ENCODE measurements at regions not wholly inside any gene's neighbourhood (a gene's known extent, or its start where the extent isn't known, plus 50 kb on each side); places are given as distances from the start of the nearest gene placed in this dataset.
"Not testable (repeated sequence)": the region's sequence is repeated elsewhere in the genome, so short reads cannot be mapped to it uniquely, and the experiment has no call there.

DNA sequence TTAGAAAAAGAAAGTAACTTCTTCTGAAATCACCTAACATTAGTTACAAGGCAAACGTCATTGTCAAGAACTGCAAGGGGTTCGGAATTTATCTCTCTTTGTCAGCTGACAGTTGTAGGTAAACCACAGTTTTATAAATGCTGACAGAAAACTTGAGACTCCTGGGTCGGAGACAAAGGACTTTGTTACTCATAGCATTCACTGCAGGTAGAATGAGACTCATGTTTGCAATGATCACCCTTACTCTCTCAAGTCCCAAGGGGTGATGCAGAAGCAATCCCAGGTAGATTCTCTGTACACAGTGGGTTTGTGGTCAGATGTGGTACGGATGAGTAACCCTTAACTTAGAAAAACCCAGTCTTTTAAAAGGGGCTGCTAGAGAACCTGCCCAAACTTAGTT is 757.8 kb downstream of the TRIB2 start:
- DNase-seq, result no peak

GRCh38 chr2:13480057-13480456 is 763.3 kb downstream of the TRIB2 start:
- DNase-seq, result no peak

GRCh38 chr2:13481201-13481600 is 764.5 kb downstream of the TRIB2 start:
- DNase-seq, result no peak

- no peak for DNase-seq
These were observed 768.5 kb downstream of the TRIB2 start for GRCh38 chr2:13485256-13485655.

DNA sequence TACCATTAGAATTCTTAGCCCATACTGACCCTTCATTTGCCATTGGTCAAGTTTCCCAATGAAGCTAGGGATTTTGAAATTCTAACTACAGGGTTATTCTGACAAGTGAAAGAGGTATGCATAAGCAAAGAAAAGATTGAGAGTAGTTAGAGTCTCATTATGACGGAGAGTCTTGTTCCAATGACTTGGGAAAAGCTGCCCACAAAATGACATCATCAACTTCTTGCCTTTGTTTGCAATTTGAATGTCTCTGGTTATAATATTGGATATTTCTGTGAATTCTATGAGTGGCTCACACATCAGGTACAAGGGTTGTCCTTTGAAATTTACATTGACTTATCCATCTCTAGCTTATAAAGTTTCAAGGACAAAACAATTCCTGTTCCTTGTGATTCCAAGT is 772.2 kb downstream of the TRIB2 start:
- no peak for DNase-seq

- DNase-seq, result no peak
These were observed 775.5 kb downstream of the TRIB2 start for GRCh38 chr2:13492262-13492661.

- DNase-seq, result no peak
These were observed 778.3 kb downstream of the TRIB2 start for GRCh38 chr2:13495051-13495450.

GRCh38 chr2:13504808-13505207 is 788.1 kb downstream of the TRIB2 start:
- DNase-seq, result no peak

DNA sequence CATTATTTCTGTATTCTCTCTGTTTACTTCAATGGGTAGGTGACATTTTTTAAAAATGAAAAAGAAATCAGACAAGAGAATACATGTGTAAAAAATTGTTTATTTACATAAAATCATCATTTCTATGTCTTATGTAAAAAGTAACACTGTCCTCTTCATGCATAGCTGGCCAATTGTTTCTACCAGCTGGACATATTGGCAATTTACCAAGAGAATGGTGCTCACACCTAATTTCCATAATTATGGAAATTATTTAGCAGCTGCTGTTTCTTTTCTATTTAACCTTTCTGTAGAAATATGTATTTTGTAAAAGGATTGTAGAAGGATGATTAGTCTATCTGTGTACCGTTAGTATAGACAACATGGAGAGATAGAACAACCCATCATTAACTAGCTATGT is 791.9 kb downstream of the TRIB2 start:
- no peak for DNase-seq

DNA sequence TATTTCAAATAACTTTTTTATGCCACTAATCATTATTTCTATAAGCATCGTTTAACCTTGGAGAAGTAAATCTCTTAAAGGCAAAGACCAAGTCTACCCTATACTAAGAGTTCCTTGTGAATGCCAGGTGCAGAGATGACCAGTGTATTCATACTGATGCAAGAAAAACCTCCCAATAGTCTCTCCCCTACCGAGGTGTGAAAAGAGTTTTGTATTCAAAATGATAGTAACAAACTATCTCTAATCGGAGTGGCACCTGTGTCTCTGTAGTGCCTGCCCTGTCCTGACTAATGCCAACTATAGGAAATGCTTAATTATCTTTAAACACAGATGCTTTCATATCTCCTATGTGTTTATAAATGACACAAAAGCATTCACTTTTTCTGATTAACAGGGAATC is 798.5 kb downstream of the TRIB2 start:
- no peak for DNase-seq

DNA sequence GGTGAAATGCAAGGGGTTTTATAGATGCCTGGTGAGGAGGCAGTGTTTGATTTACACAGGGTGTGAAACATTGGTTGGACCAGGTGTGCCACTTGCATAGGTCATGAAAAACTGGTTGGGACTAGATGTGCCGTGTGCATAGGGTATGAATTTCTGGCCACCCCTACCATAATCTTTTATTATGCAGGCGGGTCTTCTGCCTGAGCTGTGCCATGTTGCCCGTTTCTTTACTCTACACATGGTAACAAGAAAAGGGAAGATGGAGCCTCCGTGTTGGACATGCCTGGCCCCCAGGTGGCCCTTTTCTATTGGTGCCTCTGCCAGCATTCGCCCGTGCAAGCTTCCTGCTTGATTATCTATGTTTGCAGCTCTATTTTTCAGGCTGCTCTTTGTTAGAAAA is 805.4 kb downstream of the TRIB2 start:
- DNase-seq, result no peak

GRCh38 chr2:13522917-13523821 is 806.4 kb downstream of the TRIB2 start:
- DNase-seq, result no peak

DNA sequence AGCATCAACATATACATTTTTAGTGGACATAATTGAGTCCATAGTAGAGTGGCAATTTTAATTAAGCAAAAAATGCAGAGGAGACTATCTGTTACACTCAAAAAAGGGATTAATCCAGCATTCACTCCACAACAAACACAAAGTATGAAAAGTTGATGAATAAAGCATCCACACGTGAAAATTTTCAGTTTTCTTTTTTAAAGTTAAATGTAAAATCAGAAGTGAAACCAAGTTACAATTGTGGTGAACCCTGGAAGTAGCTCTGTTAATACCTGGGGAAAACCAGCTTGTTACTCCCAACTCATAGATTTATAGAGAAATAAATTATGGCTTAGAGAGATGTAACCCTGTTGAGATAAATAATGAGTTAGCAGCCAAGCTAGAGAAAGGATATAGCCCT is 807.8 kb downstream of the TRIB2 start:
- no peak for DNase-seq

GRCh38 chr2:13531735-13532410 is 815.1 kb downstream of the TRIB2 start:
- not testable (repeated sequence) for DNase-seq

- not testable (repeated sequence) for DNase-seq
These were observed 816.2 kb downstream of the TRIB2 start for GRCh38 chr2:13532781-13533523.

DNA sequence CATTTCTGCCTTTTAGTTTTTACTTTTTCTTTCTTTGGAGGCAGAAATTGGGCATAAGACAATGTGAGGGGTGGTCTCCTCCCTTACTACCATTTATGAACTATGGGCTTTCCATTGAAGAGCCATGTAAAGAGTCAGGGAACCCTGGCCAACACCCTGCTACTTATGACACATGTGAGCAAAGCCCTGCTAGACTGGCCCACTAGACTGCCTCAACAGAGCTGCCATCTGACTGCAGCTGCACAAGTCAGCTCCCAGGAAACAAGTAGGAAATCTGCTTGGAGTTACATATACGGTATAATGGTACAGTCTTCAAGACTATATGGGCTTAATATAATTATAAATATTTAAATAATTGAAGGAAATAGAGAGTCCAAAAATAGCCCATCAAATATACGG is 816.8 kb downstream of the TRIB2 start:
- no peak for DNase-seq

- DNase-seq, result no peak
These were observed 820.2 kb downstream of the TRIB2 start for GRCh38 chr2:13536941-13537340.

DNA sequence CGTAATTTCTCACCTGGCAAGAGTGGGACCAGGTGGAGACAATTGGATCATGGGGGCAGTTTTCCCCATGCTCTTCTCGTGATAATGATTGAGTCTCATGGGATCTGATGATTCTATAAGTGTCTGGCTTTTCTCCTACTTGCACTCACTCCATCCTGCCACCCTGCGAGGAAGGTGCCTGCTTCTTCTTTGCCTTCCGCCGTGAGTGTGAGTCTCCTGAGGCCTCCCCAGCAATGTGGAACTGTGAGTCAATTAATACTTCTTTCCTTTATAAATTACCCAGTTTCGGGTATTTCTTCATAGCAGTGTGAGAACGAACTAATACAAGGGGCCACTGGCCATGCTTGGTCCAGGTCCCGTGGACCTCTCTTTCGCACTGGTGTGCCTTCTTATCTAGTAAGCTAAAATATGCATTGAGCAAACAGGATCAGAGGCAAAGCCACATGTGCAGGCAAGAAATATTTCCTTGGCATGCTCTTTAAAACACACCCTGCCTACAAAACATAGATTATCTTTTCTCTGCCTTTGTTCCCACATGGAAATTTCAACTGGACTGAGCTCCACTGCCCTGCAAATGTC is 821.1 kb downstream of the TRIB2 start:
- no peak for DNase-seq

DNA sequence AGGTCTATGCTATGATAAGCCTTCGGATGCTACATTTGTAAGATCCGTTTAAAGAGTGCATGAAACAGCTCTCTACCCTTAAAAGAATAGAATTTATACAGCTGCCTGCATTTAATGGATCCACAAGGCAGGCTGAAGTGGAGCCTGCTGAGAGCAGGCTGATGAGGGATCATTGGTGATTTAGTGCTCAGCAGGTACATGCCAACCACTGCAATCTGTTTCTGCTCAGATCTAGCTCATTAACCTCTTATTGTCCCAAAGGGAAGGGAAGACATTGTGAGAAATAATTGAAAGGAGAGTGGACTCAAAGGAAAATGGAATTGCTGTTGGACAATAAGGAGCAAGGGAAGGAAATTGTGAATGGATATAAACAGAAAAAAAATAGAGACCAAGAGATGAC is 822.6 kb downstream of the TRIB2 start:
- DNase-seq, result no peak

- no peak for DNase-seq
These were observed 825.3 kb downstream of the TRIB2 start for GRCh38 chr2:13542061-13542460.

- no peak for DNase-seq
These were observed 825.9 kb downstream of the TRIB2 start for GRCh38 chr2:13542642-13543041.

DNA sequence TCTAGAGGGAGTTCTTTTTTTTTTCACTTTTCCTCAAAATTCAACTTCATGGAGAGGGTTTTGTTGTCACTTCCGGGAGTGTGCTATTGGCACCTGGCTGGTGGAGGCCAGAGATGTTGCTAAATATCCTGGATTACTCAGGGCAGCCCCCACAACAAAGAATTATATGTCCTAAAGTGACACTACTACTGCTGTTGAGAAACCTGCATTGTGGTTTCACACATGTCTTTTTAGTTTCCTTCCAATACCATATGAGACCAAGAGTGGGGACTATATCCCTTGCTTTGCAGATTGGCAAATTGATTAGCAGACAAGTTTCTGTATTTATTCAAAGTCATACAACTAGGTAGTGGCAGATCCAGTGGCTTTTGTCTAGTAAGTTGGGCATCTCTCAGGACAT is 826.8 kb downstream of the TRIB2 start:
- DNase-seq, result no peak

DNA sequence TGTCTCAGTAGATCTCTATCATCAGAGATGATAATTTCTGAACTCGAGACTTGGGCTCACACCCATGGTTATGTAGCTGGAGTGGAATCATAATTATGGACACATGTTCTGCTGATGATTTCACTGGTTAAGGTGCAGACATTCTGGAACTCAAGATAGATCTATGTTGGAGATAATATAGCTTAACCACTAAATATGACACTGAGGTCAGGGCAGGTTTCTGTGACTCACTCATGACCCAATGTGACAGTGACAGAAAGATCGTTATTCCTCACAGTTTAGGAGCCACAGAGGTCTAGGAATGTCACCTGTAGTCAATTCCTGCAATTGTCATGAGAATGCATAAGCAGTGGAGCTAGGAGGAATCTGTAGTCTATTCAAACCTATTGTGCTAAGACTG is 828.6 kb downstream of the TRIB2 start:
- no peak for DNase-seq

Measured in suppressor macrophage treated with lipopolysaccharide for 1 hour (primary cell).